ENCODE measurements at regions not wholly inside any gene's neighbourhood (a gene's known extent, or its start where the extent isn't known, plus 50 kb on each side); places are given as distances from the start of the nearest gene placed in this dataset.

DNA sequence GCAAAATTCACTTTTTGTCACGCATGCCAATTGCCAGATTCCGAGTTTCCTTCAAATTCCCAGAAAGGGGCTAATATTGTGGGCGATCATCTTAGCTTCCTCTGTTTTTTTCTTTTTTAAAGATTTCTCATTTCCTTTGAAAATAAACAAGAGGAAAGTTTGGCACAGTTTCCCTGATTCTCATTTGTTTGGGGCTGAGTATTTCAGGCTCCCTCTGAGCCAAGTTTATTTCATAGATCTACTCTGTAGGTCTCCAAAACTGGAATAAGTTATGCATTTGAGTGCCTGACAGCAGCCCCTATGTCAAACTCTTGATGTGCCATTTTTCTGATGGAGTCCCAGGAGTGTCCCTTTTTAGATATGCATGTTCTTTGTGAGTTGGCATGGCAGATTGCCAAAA, 1297.2 kb upstream of the WWC1 start:
- no peak for DNase-seq (ENCODE audit: low spot score)
- TF ChIP-seq, protein P1, sequence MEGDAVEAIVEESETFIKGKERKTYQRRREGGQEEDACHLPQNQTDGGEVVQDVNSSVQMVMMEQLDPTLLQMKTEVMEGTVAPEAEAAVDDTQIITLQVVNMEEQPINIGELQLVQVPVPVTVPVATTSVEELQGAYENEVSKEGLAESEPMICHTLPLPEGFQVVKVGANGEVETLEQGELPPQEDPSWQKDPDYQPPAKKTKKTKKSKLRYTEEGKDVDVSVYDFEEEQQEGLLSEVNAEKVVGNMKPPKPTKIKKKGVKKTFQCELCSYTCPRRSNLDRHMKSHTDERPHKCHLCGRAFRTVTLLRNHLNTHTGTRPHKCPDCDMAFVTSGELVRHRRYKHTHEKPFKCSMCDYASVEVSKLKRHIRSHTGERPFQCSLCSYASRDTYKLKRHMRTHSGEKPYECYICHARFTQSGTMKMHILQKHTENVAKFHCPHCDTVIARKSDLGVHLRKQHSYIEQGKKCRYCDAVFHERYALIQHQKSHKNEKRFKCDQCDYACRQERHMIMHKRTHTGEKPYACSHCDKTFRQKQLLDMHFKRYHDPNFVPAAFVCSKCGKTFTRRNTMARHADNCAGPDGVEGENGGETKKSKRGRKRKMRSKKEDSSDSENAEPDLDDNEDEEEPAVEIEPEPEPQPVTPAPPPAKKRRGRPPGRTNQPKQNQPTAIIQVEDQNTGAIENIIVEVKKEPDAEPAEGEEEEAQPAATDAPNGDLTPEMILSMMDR (IDR thresholded peaks at IDR 0.05; ENCODE audit: extremely low read depth, missing control alignments): no peak

DNA sequence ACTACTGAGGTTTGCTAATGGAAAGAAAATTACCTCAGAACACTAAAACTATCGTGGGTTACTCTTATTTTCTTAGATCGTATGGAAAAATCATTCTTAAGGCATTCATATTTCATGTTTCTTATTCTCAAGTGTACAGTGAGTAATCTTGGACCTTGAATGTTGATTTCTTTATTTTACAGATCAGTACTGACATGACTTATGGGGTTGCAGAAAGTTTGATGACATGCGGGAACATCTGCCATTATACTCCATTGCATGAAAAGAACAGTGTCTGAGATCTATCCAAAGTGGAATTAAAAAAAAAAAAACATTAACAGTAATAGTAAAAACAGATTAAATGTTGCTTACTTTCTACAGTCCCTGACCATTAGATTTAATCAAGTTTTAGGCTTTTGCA, 1290.2 kb upstream of the WWC1 start:
- TF ChIP-seq, protein P1 (IDR thresholded peaks at IDR 0.05; ENCODE audit: extremely low read depth, missing control alignments): no peak
- DNase-seq (ENCODE audit: low spot score): no peak

DNA sequence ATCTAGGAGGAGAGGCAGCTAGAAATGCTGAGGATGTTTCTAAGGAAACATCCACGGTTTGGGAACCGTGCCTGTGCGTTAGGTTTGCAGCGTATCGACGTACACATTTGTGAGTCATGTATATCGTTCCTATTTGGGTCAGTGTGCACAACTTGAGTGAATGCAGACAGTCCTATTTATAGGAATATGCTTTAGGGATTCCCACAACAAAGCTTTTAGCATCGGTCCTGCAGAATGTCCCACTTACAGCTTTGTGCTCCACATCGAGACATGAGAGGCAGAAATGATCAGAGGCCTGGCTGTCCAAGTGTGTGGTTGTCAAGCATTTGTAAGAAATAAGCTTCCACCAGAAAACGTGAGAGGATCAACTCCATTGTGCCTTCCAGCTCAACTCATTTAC, 1282.7 kb upstream of the WWC1 start:
- TF ChIP-seq, protein P1 (IDR thresholded peaks at IDR 0.05; ENCODE audit: extremely low read depth, missing control alignments): no peak
- no peak for DNase-seq (ENCODE audit: low spot score)

DNA sequence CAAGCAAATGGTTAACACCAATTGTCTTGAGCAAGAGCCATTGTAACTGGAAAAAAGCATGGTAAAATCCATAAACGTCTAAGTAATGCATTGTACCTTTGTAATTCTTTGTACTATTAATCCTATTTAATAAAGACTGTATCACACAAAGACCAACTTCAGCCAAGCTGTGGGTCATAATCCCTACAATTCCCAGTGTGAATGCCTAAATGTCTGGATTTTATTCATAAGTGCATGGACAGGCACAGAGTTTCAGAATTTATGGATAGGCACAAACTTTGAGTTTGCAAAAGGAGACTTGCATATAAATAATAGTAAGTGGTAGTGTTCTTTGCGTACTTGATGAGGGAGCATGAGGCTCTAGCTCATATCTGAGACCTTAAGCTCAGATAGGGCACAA, 1280.2 kb upstream of the WWC1 start:
- no peak for DNase-seq (ENCODE audit: low spot score)

DNA sequence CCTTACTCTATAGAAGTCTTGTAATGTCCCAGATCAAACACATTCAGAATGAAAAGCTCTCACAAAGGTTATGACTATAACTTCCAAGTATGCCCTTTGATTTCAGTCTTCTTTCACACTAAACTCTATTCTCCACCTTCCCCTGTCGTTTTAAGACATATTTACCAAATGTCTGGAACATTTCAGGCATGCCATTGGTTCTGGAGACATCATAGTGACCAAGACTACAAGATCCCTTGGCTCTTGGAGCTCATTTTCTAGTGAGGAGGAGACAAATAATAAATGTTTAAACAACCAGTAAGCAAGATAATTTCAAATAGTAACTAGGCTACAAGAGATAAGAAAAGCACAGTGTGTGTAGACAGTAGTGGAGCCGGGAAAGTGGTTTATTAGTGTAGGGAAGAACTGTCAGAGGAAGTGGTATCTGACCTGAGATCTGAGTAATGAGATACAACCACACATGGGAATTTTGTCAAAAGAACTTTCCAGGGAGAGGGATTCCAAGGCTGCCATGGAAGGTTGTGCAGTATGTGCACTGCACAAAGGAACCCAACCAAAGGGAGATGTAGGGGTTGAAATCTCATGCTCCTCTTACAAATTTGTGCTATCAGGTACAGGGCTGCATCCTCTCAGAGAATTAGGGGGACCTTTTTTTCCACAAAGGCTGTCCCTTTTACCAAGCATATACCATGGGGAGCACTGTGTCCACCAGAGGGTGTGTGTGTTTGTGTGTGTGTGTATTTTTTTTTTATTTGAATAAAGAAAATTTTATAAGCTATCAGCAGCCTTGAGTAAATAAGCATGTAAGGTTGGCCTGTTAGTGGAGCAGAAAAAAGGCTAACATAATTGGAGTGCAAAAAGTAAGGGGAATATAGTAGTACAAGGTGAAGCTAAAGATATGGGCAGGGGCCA, 1279.1 kb upstream of the WWC1 start:
- TF ChIP-seq, protein P1 (IDR thresholded peaks at IDR 0.05; ENCODE audit: extremely low read depth, missing control alignments): no peak
- DNase-seq (ENCODE audit: low spot score): no peak

More for the DNA sequence above, 1280.2 kb upstream of the WWC1 start:
- TF ChIP-seq, protein P1 (IDR thresholded peaks at IDR 0.05; ENCODE audit: extremely low read depth, missing control alignments): no peak

DNA sequence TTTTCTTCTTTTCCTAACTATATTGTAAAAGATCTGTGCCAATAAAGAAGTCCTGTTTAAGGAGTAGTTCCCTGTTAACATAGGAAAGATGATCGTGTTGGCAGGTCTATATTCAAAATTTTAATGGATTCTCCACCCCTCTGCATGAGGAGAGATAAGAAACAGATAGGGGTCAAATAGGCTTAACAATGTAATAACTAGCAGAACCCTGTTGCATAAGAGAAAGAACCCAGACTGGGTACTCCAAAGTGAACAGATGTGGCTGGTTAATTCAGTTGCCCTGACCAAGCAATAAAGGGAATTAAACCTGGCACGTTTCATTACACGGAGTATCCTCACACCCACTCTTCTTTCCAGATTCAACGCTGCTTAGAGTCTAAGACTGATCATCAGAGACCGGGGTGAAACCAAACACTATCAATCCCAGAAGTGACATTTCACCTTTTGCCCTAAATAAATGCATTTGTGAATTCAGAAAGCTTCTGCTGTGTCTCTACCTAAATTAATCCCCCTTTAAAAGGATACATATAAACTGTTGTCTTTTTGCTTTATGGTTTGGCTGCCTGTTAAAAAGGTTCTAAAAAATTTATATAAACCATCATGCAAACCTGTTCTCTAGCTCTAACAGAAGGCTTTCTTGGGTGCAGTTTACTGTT, 1276.9 kb upstream of the WWC1 start:
- TF ChIP-seq, protein P1 (IDR thresholded peaks at IDR 0.05; ENCODE audit: extremely low read depth, missing control alignments): no peak
- DNase-seq (ENCODE audit: low spot score): no peak

DNA sequence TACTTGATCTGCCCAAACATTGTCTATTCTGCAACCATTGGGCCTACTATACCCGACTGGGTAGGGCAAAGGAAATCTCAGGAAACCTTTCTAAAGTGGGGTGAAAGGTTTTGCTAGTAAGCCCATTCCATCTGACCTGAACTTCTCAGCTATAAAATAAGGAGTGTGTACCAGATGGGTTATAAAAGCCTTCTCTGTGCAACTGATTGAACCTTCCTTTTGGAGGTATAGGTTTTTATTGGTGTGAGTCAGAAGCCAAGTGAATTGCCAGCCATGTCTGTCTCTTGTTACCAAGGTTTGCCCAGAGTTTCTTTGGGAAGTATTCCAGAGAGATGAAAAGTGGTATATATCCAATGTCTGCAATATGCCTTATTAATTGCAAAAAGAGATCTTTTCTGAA, 1271.0 kb upstream of the WWC1 start:
- TF ChIP-seq, protein P1 (IDR thresholded peaks at IDR 0.05; ENCODE audit: extremely low read depth, missing control alignments): no peak
- DNase-seq (ENCODE audit: low spot score): no peak
